A549 (cell line): ENCODE measurements at regions not wholly inside any gene's neighbourhood (a gene's known extent, or its start where the extent isn't known, plus 50 kb on each side); places are given as distances from the start of the nearest gene placed in this dataset.

Source experiments
- ATAC-seq, 2 experiments: fragments of 200-7000 bp in 1 of 2; fragments of >200 bp in 1 of 2; cut with Nextera tagmentation in 1 of 2; cut with Tn5 transposase in 1 of 2; 3 replicates each; pipeline versions ENCODE4 v1.8.0 to v1.9.1; 2018 to 2020; ENCODE audit warnings: mild to moderate bottlenecking in 1 of 2, moderate library complexity in 1 of 2
- CTCF ChIA-PET: fragments of 300-600 bp; sonication (Branson Sonifier 250); formaldehyde crosslinking; extraction: SDS; loops from one replicate; lab custom pipeline; 2021; ENCODE audit warnings: antibody characterized with exemption, inconsistent platforms; lab: Yijun Ruan, JAX
- POLR2A ChIA-PET: fragments of 350-600 bp; formaldehyde crosslinking; extraction: SDS; loops from one replicate; lab custom pipeline; 2021; ENCODE audit warnings: antibody characterized with exemption, inconsistent platforms; lab: Yijun Ruan, JAX
- DNase-seq, 2 experiments: peaks; one replicate each; pipeline versions ENCODE4 v3.0.0 to v3.0.0-alpha.2; 2011 to 2016; ENCODE audit warnings: low read depth in 1 of 2, low spot score in 1 of 2
- FAIRE-seq: peaks from 2 replicates; lab custom pipeline; 2011; peaks lifted over from hg19 to GRCh38; lab: Jason Lieb, UNC
- H3K27ac ChIP-seq, 2 experiments: fragments of >200 bp; sonication (Bioruptor Twin); formaldehyde crosslinking; 3 replicates each; pipeline ENCODE4 v1.5.1; 2016 to 2017
- H3K4me1 ChIP-seq: fragments of >200 bp; sonication (Bioruptor Twin); formaldehyde crosslinking; 3 replicates; pipeline ENCODE4 v1.6.1; 2016
- H3K4me2 ChIP-seq: fragments of >200 bp; sonication (Bioruptor Twin); formaldehyde crosslinking; 3 replicates; pipeline ENCODE4 v1.6.1; 2016
- H3K4me3 ChIP-seq: fragments of >200 bp; sonication (Bioruptor Twin); formaldehyde crosslinking; 3 replicates; pipeline ENCODE4 v1.5.1; 2016
- H3K9me3 ChIP-seq: fragments of >200 bp; sonication (Bioruptor Twin); formaldehyde crosslinking; 3 replicates; pipeline ENCODE4 v1.6.1; 2016
- CBX8 ChIP-seq: fragments of 200-600 bp; sonication (generic); IDR thresholded peaks from 2 replicates; pipeline ENCODE4 v1.6.1; 2016
- EP300 ChIP-seq, 2 experiments: fragments of >200 bp; sonication (Bioruptor Twin); formaldehyde crosslinking; IDR thresholded peaks; 2 replicates in 1 of 2; 3 replicates in 1 of 2; pipeline ENCODE4 v1.6.1; 2016 to 2017
- HDAC2 ChIP-seq: fragments of 200-600 bp; sonication (generic); IDR thresholded peaks from 2 replicates; pipeline ENCODE4 v1.6.1; 2016
- HOXA7 ChIP-seq: fragments of 250-450 bp; sonication (Bioruptor Pico); IDR thresholded peaks from 2 replicates; pipeline ENCODE4 v1.5.0; 2020; ENCODE audit warnings: mild to moderate bottlenecking, moderate library complexity
- HOXB13 ChIP-seq: fragments of 250-450 bp; sonication (Bioruptor Pico); IDR thresholded peaks from 2 replicates; pipeline ENCODE4 v1.5.0; 2020; ENCODE audit warnings: low read depth, mild to moderate bottlenecking, moderate library complexity
- MAFK ChIP-seq: fragments of 450-650 bp; IDR thresholded peaks from 2 replicates; pipeline ENCODE4 v1.6.1; 2014; ENCODE audit not compliant: partially characterized antibody
- MAZ ChIP-seq: fragments of 150-350 bp; IDR thresholded peaks from 2 replicates; pipeline ENCODE4 v1.6.1; 2014; ENCODE audit warnings: antibody characterized with exemption, low read depth, low read length, borderline replicate concordance
- MYC ChIP-seq: IDR thresholded peaks from 2 replicates; pipeline ENCODE4 v1.6.1; 2012; ENCODE audit warnings: mild to moderate bottlenecking, inconsistent platforms, low read length, improper control_type of control experiment, borderline replicate concordance
- NPAS2 ChIP-seq: fragments of 250-450 bp; sonication (Bioruptor Pico); IDR thresholded peaks from 2 replicates; pipeline ENCODE4 v1.8.0; 2022; ENCODE audit warnings: mild to moderate bottlenecking, moderate library complexity, borderline replicate concordance
- POLR2AphosphoS2 ChIP-seq: conservative IDR thresholded peaks from 2 replicates; pipeline ENCODE4 v1.6.1; 2012; ENCODE audit warnings: low read length, improper control_type of control experiment, inconsistent platforms
- RAD21 ChIP-seq, 2 experiments: fragments of >200 bp in 1 of 2; sonication (Bioruptor Twin) in 1 of 2; formaldehyde crosslinking in 1 of 2; IDR thresholded peaks in 1 of 2; conservative IDR thresholded peaks in 1 of 2; 2 replicates in 1 of 2; 3 replicates in 1 of 2; pipeline ENCODE4 v1.6.1; 2012 to 2018; ENCODE audit warnings: inconsistent platforms in 1 of 2
- RARB ChIP-seq: fragments of 250-450 bp; sonication (Bioruptor Pico); IDR thresholded peaks from 2 replicates; pipeline ENCODE4 v1.8.0; 2021; ENCODE audit warnings: mild to moderate bottlenecking, moderate library complexity
- RCOR1 ChIP-seq: fragments of 150-350 bp; IDR thresholded peaks from 2 replicates; pipeline ENCODE4 v1.6.1; 2014; ENCODE audit warnings: antibody characterized with exemption, low read length, low read depth
- REST ChIP-seq: fragments of 200-600 bp; sonication (generic); IDR thresholded peaks from 2 replicates; pipeline ENCODE4 v1.6.1; 2016; ENCODE audit warnings: antibody characterized with exemption, mild to moderate bottlenecking, moderate library complexity
- SMC3 ChIP-seq: fragments of >200 bp; sonication (Bioruptor Twin); formaldehyde crosslinking; IDR thresholded peaks from 3 replicates; pipeline ENCODE4 v1.6.1; 2018; ENCODE audit warnings: inconsistent platforms
- TP53 ChIP-seq: fragments of 250-450 bp; sonication (Bioruptor Pico); IDR thresholded peaks from 2 replicates; pipeline ENCODE4 v1.5.0; 2021; ENCODE audit warnings: mild to moderate bottlenecking, moderate library complexity
- ZC3H11A ChIP-seq: fragments of 450-650 bp; IDR thresholded peaks from 2 replicates; pipeline ENCODE4 v1.6.1; 2014; ENCODE audit warnings: antibody characterized with exemption, mild to moderate bottlenecking
- WGBS: methylation state at CpG from one replicate; pipeline ENCODE4 v1.1.6; 2017; ENCODE audit errors: missing lambda C conversion rate; 5-methylcytosine and 5-hydroxymethylcytosine counted together
- TF ChIP-seq, protein P1 (sequence below): fragments of 250-450 bp; sonication (Bioruptor Pico); IDR thresholded peaks from 2 replicates; pipeline ENCODE4 v1.5.0; 2020; ENCODE audit warnings: low read depth, mild to moderate bottlenecking, moderate library complexity
- TF ChIP-seq, protein P2 (sequence below): IDR thresholded peaks from 2 replicates; pipeline ENCODE4 v1.6.1; 2012; ENCODE audit warnings: low read depth, borderline replicate concordance
- TF ChIP-seq, protein P3 (sequence below): fragments of >200 bp; sonication (Bioruptor Twin); formaldehyde crosslinking; IDR thresholded peaks from 3 replicates; pipeline ENCODE4 v1.5.1; 2016

DNA sequence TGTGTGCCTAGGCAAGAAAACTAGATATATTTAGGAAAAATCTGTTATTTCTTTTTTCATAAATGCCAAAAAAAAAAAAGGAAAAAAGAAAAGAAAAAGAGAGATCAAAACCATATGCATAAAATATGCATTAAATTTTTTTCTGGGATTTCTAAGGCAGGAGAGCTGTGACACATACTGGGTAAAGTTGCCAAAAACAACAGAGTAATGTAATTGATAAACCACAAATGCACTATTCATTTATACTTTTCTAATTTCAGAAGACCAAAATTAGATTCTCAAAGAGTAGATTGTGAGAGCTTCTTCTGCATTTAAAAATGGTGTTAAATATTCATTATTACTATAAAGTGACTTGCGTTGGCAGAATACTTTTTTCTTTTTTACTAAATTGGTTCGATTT lies 673.8 kb upstream of the MGAT4C start:
- no peak for TF ChIP-seq NPAS2 (CRISPR knock-in tag)
- no peak for TF ChIP-seq TP53 (CRISPR knock-in tag)
- TF ChIP-seq MYC, result no peak
- no peak for TF ChIP-seq HDAC2
- no peak for TF ChIP-seq ZC3H11A
- no peak for TF ChIP-seq RCOR1
- TF ChIP-seq MAFK, result no peak
- TF ChIP-seq SMC3, result no peak
- no peak for TF ChIP-seq RAD21 (conservative IDR thresholded peaks at IDR 0.05 in 1 of 2, IDR thresholded peaks at IDR 0.05 in 1 of 2)
- TF ChIP-seq REST, result no peak
- TF ChIP-seq, protein P1, sequence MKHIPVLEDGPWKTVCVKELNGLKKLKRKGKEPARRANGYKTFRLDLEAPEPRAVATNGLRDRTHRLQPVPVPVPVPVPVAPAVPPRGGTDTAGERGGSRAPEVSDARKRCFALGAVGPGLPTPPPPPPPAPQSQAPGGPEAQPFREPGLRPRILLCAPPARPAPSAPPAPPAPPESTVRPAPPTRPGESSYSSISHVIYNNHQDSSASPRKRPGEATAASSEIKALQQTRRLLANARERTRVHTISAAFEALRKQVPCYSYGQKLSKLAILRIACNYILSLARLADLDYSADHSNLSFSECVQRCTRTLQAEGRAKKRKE (CRISPR knock-in tag), result no peak
- no peak for TF ChIP-seq POLR2AphosphoS2
- no peak for TF ChIP-seq MAZ
- no peak for TF ChIP-seq EP300 (IDR thresholded peaks at IDR 0.05)
- no peak for TF ChIP-seq HOXB13 (CRISPR knock-in tag)
- DNase-seq, result no peak
- ChIA-PET CTCF (no interaction called here), POLR2A (no interaction called here)
- no peaks in the 10 kb centered on the region for H3K4me1 ChIP-seq
- no peak for FAIRE-seq
- ATAC-seq, result no peak
- no peaks in the 10 kb centered on the region for H3K9me3 ChIP-seq
- 52% methylated on average over 2 of the region's 2 CpGs for WGBS
- no peak overlapping the region for H3K4me3 ChIP-seq
- H3K27ac ChIP-seq, result no peak overlapping the region
- H3K4me2 ChIP-seq, result no peak overlapping the region

DNA sequence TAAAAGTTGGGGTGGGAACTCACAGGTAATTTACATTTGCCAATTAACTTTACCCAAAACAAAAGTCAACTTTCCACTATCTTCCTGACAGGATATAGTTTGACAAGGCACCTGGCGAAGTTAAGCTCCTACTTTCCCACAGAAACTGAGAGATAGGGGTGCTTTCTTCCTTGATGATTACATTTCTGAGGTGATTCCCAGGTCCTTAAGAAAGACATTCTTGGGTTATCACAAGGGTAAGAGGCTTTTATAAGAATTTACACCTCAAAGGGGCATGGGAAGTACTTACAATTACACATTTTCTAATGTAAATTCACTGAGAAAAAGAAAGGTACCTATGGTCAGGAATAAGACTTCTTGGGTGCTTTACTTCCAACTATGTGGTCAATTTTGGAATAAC lies 660.9 kb upstream of the MGAT4C start:
- ChIA-PET CTCF (no interaction called here), POLR2A (no interaction called here)
- 91% methylated on average over 1 of the region's 1 CpG for WGBS
- Histone ChIP-seq H3K4me3 (no peak overlapping the region), H3K4me1 (no peaks in the 10 kb centered on the region), H3K9me3 (no peaks in the 10 kb centered on the region), H3K27ac (no peak overlapping the region), H3K4me2 (no peak overlapping the region)
- FAIRE-seq (no peak), DNase-seq (no peak), ATAC-seq (no peak)
- no peak for TF ChIP-seq SMC3

DNA sequence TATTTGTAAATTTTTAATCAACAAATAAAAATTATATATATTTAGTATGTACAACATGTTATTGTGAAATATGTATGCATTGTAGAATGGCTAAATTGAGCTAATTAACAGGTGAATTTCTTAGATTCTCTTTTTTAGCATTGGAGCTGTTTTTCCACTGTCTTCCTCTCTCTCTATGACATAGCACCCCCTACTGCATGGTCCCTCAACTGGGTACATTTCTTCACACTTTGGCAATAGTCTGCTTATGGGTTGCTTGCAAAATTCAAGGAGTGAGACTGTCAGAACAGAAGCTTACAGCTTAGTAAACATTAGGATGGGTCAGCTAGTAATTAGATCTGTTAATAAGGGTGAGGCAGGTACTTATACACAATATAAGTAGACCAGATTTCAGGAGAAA lies 658.5 kb upstream of the MGAT4C start:
- POLR2A ChIA-PET, result no interaction called here
- FAIRE-seq, result no peak
- no peaks in the 10 kb centered on the region for H3K9me3 ChIP-seq
- ATAC-seq, result peak; percentile 59 to 66; a peak in 2 of 6 replicates
- no peak overlapping the region for H3K27ac ChIP-seq
- CTCF ChIA-PET, result interaction anchor here (0.6 to 1.2 kb wide), 5 partner anchors 10 to 682 kb away, joined by 3 read pairs; no protein-coding TSS in a partner anchor
- no peak overlapping the region for H3K4me3 ChIP-seq
- H3K4me1 ChIP-seq, result no peaks in the 10 kb centered on the region
- no peak overlapping the region for H3K4me2 ChIP-seq
- DNase-seq, result peak; percentile 4 to 56
- TF ChIP-seq MYC (no peak), SMC3 (peak; percentile 54), MAZ (no peak), HOXA7 (CRISPR knock-in tag) (no peak), HOXB13 (CRISPR knock-in tag) (no peak), CBX8 (no peak), RAD21 (conservative IDR thresholded peaks at IDR 0.05 in 1 of 2, IDR thresholded peaks at IDR 0.05 in 1 of 2) (peak; percentile 66 to 81), RARB (CRISPR knock-in tag) (no peak)
- TF ChIP-seq, protein P2, sequence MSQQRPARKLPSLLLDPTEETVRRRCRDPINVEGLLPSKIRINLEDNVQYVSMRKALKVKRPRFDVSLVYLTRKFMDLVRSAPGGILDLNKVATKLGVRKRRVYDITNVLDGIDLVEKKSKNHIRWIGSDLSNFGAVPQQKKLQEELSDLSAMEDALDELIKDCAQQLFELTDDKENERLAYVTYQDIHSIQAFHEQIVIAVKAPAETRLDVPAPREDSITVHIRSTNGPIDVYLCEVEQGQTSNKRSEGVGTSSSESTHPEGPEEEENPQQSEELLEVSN, result no peak
- TF ChIP-seq, protein P3, sequence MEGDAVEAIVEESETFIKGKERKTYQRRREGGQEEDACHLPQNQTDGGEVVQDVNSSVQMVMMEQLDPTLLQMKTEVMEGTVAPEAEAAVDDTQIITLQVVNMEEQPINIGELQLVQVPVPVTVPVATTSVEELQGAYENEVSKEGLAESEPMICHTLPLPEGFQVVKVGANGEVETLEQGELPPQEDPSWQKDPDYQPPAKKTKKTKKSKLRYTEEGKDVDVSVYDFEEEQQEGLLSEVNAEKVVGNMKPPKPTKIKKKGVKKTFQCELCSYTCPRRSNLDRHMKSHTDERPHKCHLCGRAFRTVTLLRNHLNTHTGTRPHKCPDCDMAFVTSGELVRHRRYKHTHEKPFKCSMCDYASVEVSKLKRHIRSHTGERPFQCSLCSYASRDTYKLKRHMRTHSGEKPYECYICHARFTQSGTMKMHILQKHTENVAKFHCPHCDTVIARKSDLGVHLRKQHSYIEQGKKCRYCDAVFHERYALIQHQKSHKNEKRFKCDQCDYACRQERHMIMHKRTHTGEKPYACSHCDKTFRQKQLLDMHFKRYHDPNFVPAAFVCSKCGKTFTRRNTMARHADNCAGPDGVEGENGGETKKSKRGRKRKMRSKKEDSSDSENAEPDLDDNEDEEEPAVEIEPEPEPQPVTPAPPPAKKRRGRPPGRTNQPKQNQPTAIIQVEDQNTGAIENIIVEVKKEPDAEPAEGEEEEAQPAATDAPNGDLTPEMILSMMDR, result peak; percentile 52
